GM23338 (cell line): ENCODE measurements at regions not wholly inside any gene's neighbourhood (a gene's known extent, or its start where the extent isn't known, plus 50 kb on each side); places are given as distances from the start of the nearest gene placed in this dataset.

Experiments
- CREB1 ChIP-seq: fragments of 250-450 bp; sonication (Bioruptor Pico); IDR thresholded peaks from 2 replicates; pipeline ENCODE4 v1.5.0; 2020; ENCODE audit warnings: low read depth, mild to moderate bottlenecking, moderate library complexity
- ETS1 ChIP-seq: IDR thresholded peaks from 2 replicates; pipeline ENCODE4 v1.6.1; 2016; ENCODE audit warnings: antibody characterized with exemption
- EZH2 ChIP-seq: fragments of 200-600 bp; sonication (generic); IDR thresholded peaks from one replicate; pipeline ENCODE4 v1.8.0; 2017; ENCODE audit warnings: antibody characterized with exemption, mild to moderate bottlenecking, low read depth; ENCODE audit not compliant: unreplicated experiment
- EZH2phosphoT487 ChIP-seq: fragments of 200-600 bp; sonication (generic); IDR thresholded peaks from one replicate; pipeline ENCODE4 v1.8.1; 2018; ENCODE audit warnings: antibody characterized with exemption; ENCODE audit not compliant: unreplicated experiment
- JUNB ChIP-seq: IDR thresholded peaks from one replicate; pipeline ENCODE4 v1.6.1; 2016; ENCODE audit warnings: antibody characterized with exemption; ENCODE audit not compliant: unreplicated experiment
- NANOG ChIP-seq: IDR thresholded peaks from 2 replicates; pipeline ENCODE4 v1.6.1; 2016; ENCODE audit warnings: antibody characterized with exemption, borderline replicate concordance
- POLR2AphosphoS5 ChIP-seq: IDR thresholded peaks from 2 replicates; pipeline ENCODE4 v1.6.1; 2016; ENCODE audit warnings: antibody characterized with exemption, low read depth
- REST ChIP-seq: IDR thresholded peaks from one replicate; pipeline ENCODE4 v1.6.1; 2018; ENCODE audit warnings: antibody characterized with exemption; ENCODE audit not compliant: unreplicated experiment
- ZNF114 ChIP-seq: fragments of 250-450 bp; sonication (Bioruptor Pico); IDR thresholded peaks from 2 replicates; pipeline ENCODE4 v1.5.0; 2020; ENCODE audit warnings: mild to moderate bottlenecking, moderate library complexity
- ZNF331 ChIP-seq: fragments of 250-450 bp; sonication (Bioruptor Pico); IDR thresholded peaks from 2 replicates; pipeline ENCODE4 v1.5.0; 2020; ENCODE audit warnings: low read depth, mild to moderate bottlenecking, moderate library complexity
- TF ChIP-seq, protein P1 (sequence below), 2 experiments: fragments of 200-600 bp in 1 of 2; sonication (generic) in 1 of 2; conservative IDR thresholded peaks; 2 replicates each; pipeline versions ENCODE4 v1.5.1 to v1.6.1; 2016 to 2017; ENCODE audit warnings: antibody characterized with exemption in 2 of 2, low read depth in 2 of 2, mild to moderate bottlenecking in 2 of 2, moderate library complexity in 1 of 2
- TF ChIP-seq, protein P2 (sequence below): fragments of 250-450 bp; sonication (Bioruptor Pico); IDR thresholded peaks from 2 replicates; pipeline ENCODE4 v1.5.0; 2020; ENCODE audit warnings: mild to moderate bottlenecking, moderate library complexity

DNA sequence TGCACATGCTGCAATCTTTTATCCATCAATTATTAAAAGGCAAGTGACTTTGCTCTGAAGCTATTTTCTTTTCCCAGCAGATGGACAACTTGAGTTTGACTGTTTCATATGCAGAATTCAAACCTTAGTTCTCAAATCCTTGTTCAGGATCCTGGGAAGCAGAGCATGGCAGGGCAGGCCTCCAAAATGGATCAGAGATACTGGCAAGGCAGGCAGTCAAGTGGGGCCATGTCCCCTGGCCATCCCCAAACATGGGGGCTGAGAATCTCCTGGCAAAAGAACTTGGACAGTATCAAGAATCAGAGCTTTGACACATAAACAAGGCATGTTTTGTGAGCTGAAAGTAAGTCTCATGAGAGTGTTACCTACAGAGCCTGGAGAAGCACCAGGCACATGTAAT is 122.9 kb upstream of the CTNNB1 start:
- TF ChIP-seq POLR2AphosphoS5 (no peak), CREB1 (CRISPR knock-in tag) (no peak), EZH2 (no peak), REST (no peak), ETS1 (no peak), JUNB (no peak), EZH2phosphoT487 (no peak), NANOG (no peak), ZNF331 (CRISPR knock-in tag) (no peak), ZNF114 (CRISPR knock-in tag) (no peak)
- TF ChIP-seq, protein P1, sequence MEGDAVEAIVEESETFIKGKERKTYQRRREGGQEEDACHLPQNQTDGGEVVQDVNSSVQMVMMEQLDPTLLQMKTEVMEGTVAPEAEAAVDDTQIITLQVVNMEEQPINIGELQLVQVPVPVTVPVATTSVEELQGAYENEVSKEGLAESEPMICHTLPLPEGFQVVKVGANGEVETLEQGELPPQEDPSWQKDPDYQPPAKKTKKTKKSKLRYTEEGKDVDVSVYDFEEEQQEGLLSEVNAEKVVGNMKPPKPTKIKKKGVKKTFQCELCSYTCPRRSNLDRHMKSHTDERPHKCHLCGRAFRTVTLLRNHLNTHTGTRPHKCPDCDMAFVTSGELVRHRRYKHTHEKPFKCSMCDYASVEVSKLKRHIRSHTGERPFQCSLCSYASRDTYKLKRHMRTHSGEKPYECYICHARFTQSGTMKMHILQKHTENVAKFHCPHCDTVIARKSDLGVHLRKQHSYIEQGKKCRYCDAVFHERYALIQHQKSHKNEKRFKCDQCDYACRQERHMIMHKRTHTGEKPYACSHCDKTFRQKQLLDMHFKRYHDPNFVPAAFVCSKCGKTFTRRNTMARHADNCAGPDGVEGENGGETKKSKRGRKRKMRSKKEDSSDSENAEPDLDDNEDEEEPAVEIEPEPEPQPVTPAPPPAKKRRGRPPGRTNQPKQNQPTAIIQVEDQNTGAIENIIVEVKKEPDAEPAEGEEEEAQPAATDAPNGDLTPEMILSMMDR (conservative IDR thresholded peaks at IDR 0.05; ENCODE audit: low read depth in 2 of 2): no peak
- TF ChIP-seq, protein P2, sequence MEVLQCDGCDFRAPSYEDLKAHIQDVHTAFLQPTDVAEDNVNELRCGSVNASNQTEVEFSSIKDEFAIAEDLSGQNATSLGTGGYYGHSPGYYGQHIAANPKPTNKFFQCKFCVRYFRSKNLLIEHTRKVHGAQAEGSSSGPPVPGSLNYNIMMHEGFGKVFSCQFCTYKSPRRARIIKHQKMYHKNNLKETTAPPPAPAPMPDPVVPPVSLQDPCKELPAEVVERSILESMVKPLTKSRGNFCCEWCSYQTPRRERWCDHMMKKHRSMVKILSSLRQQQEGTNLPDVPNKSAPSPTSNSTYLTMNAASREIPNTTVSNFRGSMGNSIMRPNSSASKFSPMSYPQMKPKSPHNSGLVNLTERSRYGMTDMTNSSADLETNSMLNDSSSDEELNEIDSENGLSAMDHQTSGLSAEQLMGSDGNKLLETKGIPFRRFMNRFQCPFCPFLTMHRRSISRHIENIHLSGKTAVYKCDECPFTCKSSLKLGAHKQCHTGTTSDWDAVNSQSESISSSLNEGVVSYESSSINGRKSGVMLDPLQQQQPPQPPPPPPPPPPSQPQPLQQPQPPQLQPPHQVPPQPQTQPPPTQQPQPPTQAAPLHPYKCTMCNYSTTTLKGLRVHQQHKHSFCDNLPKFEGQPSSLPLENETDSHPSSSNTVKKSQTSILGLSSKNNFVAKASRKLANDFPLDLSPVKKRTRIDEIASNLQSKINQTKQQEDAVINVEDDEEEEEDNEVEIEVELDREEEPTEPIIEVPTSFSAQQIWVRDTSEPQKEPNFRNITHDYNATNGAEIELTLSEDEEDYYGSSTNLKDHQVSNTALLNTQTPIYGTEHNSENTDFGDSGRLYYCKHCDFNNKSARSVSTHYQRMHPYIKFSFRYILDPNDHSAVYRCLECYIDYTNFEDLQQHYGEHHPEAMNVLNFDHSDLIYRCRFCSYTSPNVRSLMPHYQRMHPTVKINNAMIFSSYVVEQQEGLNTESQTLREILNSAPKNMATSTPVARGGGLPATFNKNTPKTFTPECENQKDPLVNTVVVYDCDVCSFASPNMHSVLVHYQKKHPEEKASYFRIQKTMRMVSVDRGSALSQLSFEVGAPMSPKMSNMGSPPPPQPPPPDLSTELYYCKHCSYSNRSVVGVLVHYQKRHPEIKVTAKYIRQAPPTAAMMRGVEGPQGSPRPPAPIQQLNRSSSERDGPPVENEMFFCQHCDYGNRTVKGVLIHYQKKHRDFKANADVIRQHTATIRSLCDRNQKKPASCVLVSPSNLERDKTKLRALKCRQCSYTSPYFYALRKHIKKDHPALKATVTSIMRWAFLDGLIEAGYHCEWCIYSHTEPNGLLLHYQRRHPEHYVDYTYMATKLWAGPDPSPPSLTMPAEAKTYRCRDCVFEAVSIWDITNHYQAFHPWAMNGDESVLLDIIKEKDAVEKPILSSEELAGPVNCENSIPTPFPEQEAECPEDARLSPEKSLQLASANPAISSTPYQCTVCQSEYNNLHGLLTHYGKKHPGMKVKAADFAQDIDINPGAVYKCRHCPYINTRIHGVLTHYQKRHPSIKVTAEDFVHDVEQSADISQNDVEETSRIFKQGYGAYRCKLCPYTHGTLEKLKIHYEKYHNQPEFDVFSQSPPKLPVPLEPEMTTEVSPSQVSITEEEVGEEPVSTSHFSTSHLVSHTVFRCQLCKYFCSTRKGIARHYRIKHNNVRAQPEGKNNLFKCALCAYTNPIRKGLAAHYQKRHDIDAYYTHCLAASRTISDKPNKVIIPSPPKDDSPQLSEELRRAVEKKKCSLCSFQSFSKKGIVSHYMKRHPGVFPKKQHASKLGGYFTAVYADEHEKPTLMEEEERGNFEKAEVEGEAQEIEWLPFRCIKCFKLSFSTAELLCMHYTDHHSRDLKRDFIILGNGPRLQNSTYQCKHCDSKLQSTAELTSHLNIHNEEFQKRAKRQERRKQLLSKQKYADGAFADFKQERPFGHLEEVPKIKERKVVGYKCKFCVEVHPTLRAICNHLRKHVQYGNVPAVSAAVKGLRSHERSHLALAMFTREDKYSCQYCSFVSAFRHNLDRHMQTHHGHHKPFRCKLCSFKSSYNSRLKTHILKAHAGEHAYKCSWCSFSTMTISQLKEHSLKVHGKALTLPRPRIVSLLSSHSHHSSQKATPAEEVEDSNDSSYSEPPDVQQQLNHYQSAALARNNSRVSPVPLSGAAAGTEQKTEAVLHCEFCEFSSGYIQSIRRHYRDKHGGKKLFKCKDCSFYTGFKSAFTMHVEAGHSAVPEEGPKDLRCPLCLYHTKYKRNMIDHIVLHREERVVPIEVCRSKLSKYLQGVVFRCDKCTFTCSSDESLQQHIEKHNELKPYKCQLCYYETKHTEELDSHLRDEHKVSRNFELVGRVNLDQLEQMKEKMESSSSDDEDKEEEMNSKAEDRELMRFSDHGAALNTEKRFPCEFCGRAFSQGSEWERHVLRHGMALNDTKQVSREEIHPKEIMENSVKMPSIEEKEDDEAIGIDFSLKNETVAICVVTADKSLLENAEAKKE (CRISPR knock-in tag): no peak
